Liver (tissue), 8 donors: ENCODE measurements at regions not wholly inside any gene's neighbourhood (a gene's known extent, or its start where the extent isn't known, plus 50 kb on each side); places are given as distances from the start of the nearest gene placed in this dataset.

Experiments
- DNase-seq: peaks from one replicate; pipeline ENCODE4 v3.0.0-alpha.2; 2017; ENCODE audit warnings: low spot score
- H3K27ac ChIP-seq, 2 donors: one replicate each; pipeline ENCODE4 v1.7.0; 2013; ENCODE audit warnings: inconsistent platforms in 2 of 2, low read length in 2 of 2, control low read depth in 1 of 2, low read depth in 1 of 2, mild to moderate bottlenecking in 1 of 2
- H3K27me3 ChIP-seq, 4 donors: one replicate each; pipeline versions ENCODE4 v1.6.1 to v1.7.0; 2013; ENCODE audit warnings: low read length in 3 of 4, inconsistent platforms in 1 of 4, mild to moderate bottlenecking in 1 of 4, moderate library complexity in 1 of 4; ENCODE audit not compliant: control insufficient read depth in 4 of 4, insufficient read depth in 4 of 4
- H3K36me3 ChIP-seq, 4 donors: one replicate each; pipeline versions ENCODE4 v1.6.1 to v1.7.0; 2013; ENCODE audit warnings: low read length in 3 of 4, mild to moderate bottlenecking in 3 of 4, low read depth in 1 of 4, moderate library complexity in 1 of 4; ENCODE audit not compliant: control insufficient read depth in 4 of 4, insufficient read depth in 3 of 4
- H3K4me1 ChIP-seq, 4 donors: one replicate each; pipeline versions ENCODE4 v1.6.1 to v1.7.0; 2013; ENCODE audit warnings: low read length in 3 of 4, mild to moderate bottlenecking in 3 of 4, moderate library complexity in 1 of 4; ENCODE audit not compliant: control insufficient read depth in 4 of 4, insufficient read depth in 4 of 4
- H3K4me3 ChIP-seq, 3 donors: one replicate each; pipeline versions ENCODE4 v1.6.1 to v1.7.0; 2013; ENCODE audit warnings: low read length in 3 of 3, control low read depth in 1 of 3, low read depth in 1 of 3, mild to moderate bottlenecking in 1 of 3
- H3K9ac ChIP-seq, 2 donors: one replicate each; pipeline ENCODE4 v1.7.0; 2013; ENCODE audit warnings: low read length in 2 of 2, mild to moderate bottlenecking in 2 of 2, moderate library complexity in 2 of 2, control low read depth in 1 of 2, low read depth in 1 of 2
- H3K9me3 ChIP-seq, 4 donors: one replicate each; pipeline versions ENCODE4 v1.6.1 to v1.7.0; 2013; ENCODE audit warnings: low read length in 3 of 4; ENCODE audit not compliant: control insufficient read depth in 4 of 4
- EGR1 ChIP-seq, 2 donors: IDR thresholded peaks; 2 replicates each; pipeline ENCODE4 v1.6.1; 2016 to 2018; ENCODE audit warnings: antibody characterized with exemption in 2 of 2, low read depth in 2 of 2
- FOXA1 ChIP-seq: IDR thresholded peaks from 2 replicates; pipeline ENCODE4 v1.6.1; 2016; ENCODE audit warnings: antibody characterized with exemption
- FOXA2 ChIP-seq: IDR thresholded peaks from 2 replicates; pipeline ENCODE4 v1.6.1; 2016; ENCODE audit warnings: antibody characterized with exemption
- GABPA ChIP-seq, 2 donors: IDR thresholded peaks in 1 of 2; conservative IDR thresholded peaks in 1 of 2; 2 replicates each; pipeline ENCODE4 v1.6.1; 2016; ENCODE audit warnings: antibody characterized with exemption in 2 of 2, mild to moderate bottlenecking in 1 of 2, moderate library complexity in 1 of 2
- HNF4A ChIP-seq, 2 donors: conservative IDR thresholded peaks; 2 replicates each; pipeline ENCODE4 v1.6.1; 2016; ENCODE audit warnings: antibody characterized with exemption in 2 of 2, mild to moderate bottlenecking in 2 of 2
- HNF4G ChIP-seq: IDR thresholded peaks from 2 replicates; pipeline ENCODE4 v1.6.1; 2016; ENCODE audit warnings: antibody characterized with exemption
- JUND ChIP-seq, 2 donors: IDR thresholded peaks; 2 replicates each; pipeline ENCODE4 v1.6.1; 2016; ENCODE audit warnings: antibody characterized with exemption in 2 of 2
- NR2F2 ChIP-seq: IDR thresholded peaks from 2 replicates; pipeline ENCODE4 v1.6.1; 2016; ENCODE audit warnings: antibody characterized with exemption
- RAD21 ChIP-seq, 2 donors: IDR thresholded peaks; 2 replicates each; pipeline ENCODE4 v1.6.1; 2016; ENCODE audit warnings: antibody characterized with exemption in 2 of 2, mild to moderate bottlenecking in 2 of 2
- RXRA ChIP-seq, 2 donors: IDR thresholded peaks; 2 replicates each; pipeline ENCODE4 v1.6.1; 2017 to 2018; ENCODE audit warnings: antibody characterized with exemption in 2 of 2, mild to moderate bottlenecking in 1 of 2
- SP1 ChIP-seq: IDR thresholded peaks from 2 replicates; pipeline ENCODE4 v1.6.1; 2018; ENCODE audit warnings: antibody characterized with exemption, mild to moderate bottlenecking
- TAF1 ChIP-seq: conservative IDR thresholded peaks from 2 replicates; pipeline ENCODE4 v1.6.1; 2016; ENCODE audit warnings: antibody characterized with exemption, mild to moderate bottlenecking
- YY1 ChIP-seq: IDR thresholded peaks from 2 replicates; pipeline ENCODE4 v1.6.1; 2016; ENCODE audit warnings: antibody characterized with exemption, mild to moderate bottlenecking
- whole genome bisulfite sequencing: extraction: QIAGEN DNeasy Blood & Tissue Kit; methylation state at CpG from one replicate; pipeline ENCODE4 v1.1.7; 2013; 5-methylcytosine and 5-hydroxymethylcytosine counted together
- TF ChIP-seq, protein P1 (sequence below): IDR thresholded peaks from 2 replicates; pipeline ENCODE4 v1.6.1; 2016; ENCODE audit warnings: antibody characterized with exemption
- TF ChIP-seq, protein P2 (sequence below): fragments of 150-350 bp; IDR thresholded peaks from 2 replicates; pipeline ENCODE4 v1.5.1; 2017; ENCODE audit warnings: improper control_type of control experiment, low read depth, low read length; ENCODE audit not compliant: missing input control
- TF ChIP-seq, protein P3 (sequence below): IDR thresholded peaks from 2 replicates; pipeline ENCODE4 v1.6.1; 2016; ENCODE audit warnings: antibody characterized with exemption, mild to moderate bottlenecking
- TF ChIP-seq, protein P4 (sequence below): IDR thresholded peaks from 2 replicates; pipeline ENCODE4 v1.6.1; 2016; ENCODE audit warnings: antibody characterized with exemption
- TF ChIP-seq, protein P5 (sequence below): IDR thresholded peaks from 2 replicates; pipeline ENCODE4 v1.6.1; 2016; ENCODE audit warnings: antibody characterized with exemption
- donor health status: healthy.
- donor health status: healthy.
- donor health status: healthy.
- donor health status: healthy.
- donor health status: healthy.

DNA sequence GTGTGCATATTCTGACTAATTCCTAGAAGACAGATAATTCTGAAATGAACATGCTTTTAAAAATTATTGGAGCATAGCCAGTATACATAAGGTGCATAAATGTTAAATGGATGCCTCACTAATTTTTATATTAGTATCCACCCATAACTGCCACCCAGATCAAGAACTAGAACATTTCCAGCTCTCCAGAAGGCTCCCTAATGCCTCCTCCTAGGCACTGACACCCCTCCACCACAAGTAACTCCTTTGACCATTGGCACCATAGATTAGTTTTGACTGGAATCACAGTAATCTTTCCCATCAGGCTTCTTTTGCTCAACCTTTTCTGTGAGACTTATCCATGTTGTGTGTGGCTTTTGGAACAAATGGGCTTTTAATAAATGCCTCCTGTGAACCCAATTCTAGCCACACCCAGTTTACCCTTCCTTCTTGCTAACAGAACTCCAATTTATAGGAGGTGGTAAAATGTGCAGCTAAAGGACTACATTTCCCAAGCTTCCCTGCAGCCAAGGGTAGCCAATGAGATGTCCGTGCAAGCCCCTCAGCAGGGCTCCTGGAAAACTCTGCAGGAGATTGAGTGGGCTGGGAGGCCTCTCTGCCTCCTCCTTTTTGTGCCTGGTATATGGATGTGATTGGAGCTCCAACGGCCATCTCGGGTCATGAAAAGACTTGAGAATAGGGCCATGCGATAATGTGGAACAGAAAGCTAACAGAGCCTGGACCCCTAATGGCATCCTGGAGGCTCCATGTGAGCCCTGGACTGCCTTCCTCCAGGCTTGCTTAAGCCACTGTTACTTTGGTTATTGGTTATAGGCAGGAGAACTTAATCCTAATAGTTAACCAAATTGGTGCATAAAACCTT is 322.6 kb upstream of the TLE3 start:
- no peaks in the 10 kb centered on the region for H3K27me3 ChIP-seq
- H3K9me3 ChIP-seq: no peaks in the 10 kb centered on the region
- no peak overlapping the region for H3K4me3 ChIP-seq
- DNase-seq: no peak
- WGBS: 77% methylated on average over 4 of the region's 4 CpGs
- TF ChIP-seq YY1: no peak
- H3K27ac ChIP-seq: peak overlapping the region in 1 of 2 donors; percentile 66
- peaks cover 4 to 26% (median 22%) of the 10 kb centered on the region in 4 donors for H3K4me1 ChIP-seq
- no peaks in the 10 kb centered on the region for H3K36me3 ChIP-seq
- H3K9ac ChIP-seq: no peak overlapping the region

DNA sequence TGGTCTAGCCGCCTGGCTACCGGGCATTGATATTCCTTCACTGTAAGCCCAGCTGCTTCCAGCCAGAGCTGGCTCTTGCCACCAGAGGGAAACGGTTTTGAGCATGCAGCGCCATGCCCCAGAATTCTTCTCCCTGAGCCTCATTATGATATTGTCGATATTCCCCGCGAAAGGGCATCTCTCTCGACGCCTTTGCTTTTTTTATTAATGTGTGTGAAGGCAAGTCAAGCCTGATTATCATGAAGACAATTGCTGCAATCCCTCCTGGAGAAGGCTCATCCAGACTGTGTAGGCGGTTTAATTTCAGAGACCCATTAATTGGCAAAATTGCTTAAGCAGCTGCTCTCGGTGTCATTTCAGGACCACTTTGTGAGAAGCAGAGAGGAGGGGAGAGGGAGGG is 321.2 kb upstream of the TLE3 start:
- DNase-seq: no peak
- no peak overlapping the region for H3K4me3 ChIP-seq
- H3K27me3 ChIP-seq: no peaks in the 10 kb centered on the region
- 95% methylated on average over 11 of the region's 11 CpGs for WGBS
- H3K9ac ChIP-seq: no peak overlapping the region
- H3K27ac ChIP-seq: no peak overlapping the region
- H3K36me3 ChIP-seq: no peaks in the 10 kb centered on the region
- TF ChIP-seq RXRA (IDR thresholded peaks at IDR 0.05) (no peak), JUND (IDR thresholded peaks at IDR 0.05) (no peak), GABPA (IDR thresholded peaks at IDR 0.05 in 1 of 2, conservative IDR thresholded peaks at IDR 0.05 in 1 of 2) (no peak)
- H3K4me1 ChIP-seq: peaks cover 4 to 26% (median 22%) of the 10 kb centered on the region in 4 donors
- no peaks in the 10 kb centered on the region for H3K9me3 ChIP-seq

DNA sequence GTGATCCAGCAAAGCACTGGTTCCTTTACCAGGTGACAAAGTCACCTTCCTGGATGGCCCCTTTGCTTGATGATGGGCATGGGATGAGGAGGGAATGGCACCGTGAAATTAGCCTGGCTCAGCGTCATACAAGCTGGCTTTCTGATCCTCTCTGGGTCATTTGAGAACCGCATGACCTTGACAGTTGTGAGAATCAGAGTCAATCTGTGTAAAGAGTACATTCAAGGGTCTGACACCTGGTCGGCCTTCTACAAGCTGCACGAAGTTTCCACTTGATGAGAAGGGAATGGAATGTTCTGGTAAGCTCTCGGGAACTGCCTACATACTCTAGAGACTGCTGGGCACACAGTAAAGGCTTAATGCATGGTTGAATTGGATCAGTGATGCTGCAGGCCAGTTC is 319.8 kb upstream of the TLE3 start:
- TF ChIP-seq NR2F2 (no peak), HNF4G (no peak), FOXA2 (no peak), RAD21 (IDR thresholded peaks at IDR 0.05) (no peak), RXRA (IDR thresholded peaks at IDR 0.05) (no peak), HNF4A (conservative IDR thresholded peaks at IDR 0.05) (no peak), FOXA1 (no peak), SP1 (no peak), YY1 (no peak), TAF1 (no peak), JUND (IDR thresholded peaks at IDR 0.05) (no peak), EGR1 (IDR thresholded peaks at IDR 0.05; ENCODE audit: low read depth in 2 of 2) (no peak)
- TF ChIP-seq, protein P1, sequence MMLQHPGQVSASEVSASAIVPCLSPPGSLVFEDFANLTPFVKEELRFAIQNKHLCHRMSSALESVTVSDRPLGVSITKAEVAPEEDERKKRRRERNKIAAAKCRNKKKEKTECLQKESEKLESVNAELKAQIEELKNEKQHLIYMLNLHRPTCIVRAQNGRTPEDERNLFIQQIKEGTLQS: no peak
- TF ChIP-seq, protein P2, sequence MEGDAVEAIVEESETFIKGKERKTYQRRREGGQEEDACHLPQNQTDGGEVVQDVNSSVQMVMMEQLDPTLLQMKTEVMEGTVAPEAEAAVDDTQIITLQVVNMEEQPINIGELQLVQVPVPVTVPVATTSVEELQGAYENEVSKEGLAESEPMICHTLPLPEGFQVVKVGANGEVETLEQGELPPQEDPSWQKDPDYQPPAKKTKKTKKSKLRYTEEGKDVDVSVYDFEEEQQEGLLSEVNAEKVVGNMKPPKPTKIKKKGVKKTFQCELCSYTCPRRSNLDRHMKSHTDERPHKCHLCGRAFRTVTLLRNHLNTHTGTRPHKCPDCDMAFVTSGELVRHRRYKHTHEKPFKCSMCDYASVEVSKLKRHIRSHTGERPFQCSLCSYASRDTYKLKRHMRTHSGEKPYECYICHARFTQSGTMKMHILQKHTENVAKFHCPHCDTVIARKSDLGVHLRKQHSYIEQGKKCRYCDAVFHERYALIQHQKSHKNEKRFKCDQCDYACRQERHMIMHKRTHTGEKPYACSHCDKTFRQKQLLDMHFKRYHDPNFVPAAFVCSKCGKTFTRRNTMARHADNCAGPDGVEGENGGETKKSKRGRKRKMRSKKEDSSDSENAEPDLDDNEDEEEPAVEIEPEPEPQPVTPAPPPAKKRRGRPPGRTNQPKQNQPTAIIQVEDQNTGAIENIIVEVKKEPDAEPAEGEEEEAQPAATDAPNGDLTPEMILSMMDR: no peak
- TF ChIP-seq, protein P3, sequence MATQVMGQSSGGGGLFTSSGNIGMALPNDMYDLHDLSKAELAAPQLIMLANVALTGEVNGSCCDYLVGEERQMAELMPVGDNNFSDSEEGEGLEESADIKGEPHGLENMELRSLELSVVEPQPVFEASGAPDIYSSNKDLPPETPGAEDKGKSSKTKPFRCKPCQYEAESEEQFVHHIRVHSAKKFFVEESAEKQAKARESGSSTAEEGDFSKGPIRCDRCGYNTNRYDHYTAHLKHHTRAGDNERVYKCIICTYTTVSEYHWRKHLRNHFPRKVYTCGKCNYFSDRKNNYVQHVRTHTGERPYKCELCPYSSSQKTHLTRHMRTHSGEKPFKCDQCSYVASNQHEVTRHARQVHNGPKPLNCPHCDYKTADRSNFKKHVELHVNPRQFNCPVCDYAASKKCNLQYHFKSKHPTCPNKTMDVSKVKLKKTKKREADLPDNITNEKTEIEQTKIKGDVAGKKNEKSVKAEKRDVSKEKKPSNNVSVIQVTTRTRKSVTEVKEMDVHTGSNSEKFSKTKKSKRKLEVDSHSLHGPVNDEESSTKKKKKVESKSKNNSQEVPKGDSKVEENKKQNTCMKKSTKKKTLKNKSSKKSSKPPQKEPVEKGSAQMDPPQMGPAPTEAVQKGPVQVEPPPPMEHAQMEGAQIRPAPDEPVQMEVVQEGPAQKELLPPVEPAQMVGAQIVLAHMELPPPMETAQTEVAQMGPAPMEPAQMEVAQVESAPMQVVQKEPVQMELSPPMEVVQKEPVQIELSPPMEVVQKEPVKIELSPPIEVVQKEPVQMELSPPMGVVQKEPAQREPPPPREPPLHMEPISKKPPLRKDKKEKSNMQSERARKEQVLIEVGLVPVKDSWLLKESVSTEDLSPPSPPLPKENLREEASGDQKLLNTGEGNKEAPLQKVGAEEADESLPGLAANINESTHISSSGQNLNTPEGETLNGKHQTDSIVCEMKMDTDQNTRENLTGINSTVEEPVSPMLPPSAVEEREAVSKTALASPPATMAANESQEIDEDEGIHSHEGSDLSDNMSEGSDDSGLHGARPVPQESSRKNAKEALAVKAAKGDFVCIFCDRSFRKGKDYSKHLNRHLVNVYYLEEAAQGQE: no peak
- TF ChIP-seq, protein P4, sequence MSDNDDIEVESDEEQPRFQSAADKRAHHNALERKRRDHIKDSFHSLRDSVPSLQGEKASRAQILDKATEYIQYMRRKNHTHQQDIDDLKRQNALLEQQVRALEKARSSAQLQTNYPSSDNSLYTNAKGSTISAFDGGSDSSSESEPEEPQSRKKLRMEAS: no peak
- TF ChIP-seq, protein P5, sequence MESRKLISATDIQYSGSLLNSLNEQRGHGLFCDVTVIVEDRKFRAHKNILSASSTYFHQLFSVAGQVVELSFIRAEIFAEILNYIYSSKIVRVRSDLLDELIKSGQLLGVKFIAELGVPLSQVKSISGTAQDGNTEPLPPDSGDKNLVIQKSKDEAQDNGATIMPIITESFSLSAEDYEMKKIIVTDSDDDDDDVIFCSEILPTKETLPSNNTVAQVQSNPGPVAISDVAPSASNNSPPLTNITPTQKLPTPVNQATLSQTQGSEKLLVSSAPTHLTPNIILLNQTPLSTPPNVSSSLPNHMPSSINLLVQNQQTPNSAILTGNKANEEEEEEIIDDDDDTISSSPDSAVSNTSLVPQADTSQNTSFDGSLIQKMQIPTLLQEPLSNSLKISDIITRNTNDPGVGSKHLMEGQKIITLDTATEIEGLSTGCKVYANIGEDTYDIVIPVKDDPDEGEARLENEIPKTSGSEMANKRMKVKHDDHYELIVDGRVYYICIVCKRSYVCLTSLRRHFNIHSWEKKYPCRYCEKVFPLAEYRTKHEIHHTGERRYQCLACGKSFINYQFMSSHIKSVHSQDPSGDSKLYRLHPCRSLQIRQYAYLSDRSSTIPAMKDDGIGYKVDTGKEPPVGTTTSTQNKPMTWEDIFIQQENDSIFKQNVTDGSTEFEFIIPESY: no peak
- Histone ChIP-seq H3K4me3 (no peak overlapping the region), H3K27me3 (no peaks in the 10 kb centered on the region), H3K4me1 (peaks cover 4 to 23% (median 22%) of the 10 kb centered on the region in 4 donors), H3K9me3 (no peaks in the 10 kb centered on the region), H3K36me3 (no peaks in the 10 kb centered on the region), H3K9ac (no peak overlapping the region), H3K27ac (no peak overlapping the region)
- 94% methylated on average over 6 of the region's 6 CpGs for WGBS
- DNase-seq: no peak
